Stimulated activated CD4-positive, alpha-beta T cell treated with anti-CD3 and anti-CD28 coated beads, TNF-alpha, amount 100 ng/mL, for 4 hours (primary cell): ENCODE measurements at regions not wholly inside any gene's neighbourhood (a gene's known extent, or its start where the extent isn't known, plus 50 kb on each side); places are given as distances from the start of the nearest gene placed in this dataset.
"Not testable (repeated sequence)": the region's sequence is repeated elsewhere in the genome, so short reads cannot be mapped to it uniquely, and the experiment has no call there.

ENCODE experiments used
- DNase-seq, 3 experiments: peaks; one replicate each; pipeline ENCODE4 v3.0.0-alpha.2; 2020; ENCODE audit warnings: low read depth in 3 of 3

DNA sequence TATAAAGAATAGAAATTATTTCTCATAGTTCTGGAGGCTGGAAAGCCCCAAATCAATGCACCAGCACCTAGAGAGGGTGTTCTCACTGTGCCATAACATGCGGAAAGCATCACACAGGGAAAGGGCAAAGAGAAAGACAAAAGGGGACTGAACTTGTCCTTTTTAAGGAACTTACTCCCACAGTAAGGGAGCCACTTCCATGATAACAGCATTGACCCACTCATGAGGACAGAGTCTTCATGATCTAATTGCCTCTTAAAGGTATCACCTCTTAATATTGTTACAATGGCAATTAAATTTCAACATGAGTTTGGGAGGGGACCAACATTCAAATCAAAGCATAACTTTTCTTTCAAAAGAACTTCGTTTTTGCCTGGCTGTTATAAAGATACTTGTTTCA lies 582.2 kb upstream of the ARID1B start:
- no peak for DNase-seq

DNA sequence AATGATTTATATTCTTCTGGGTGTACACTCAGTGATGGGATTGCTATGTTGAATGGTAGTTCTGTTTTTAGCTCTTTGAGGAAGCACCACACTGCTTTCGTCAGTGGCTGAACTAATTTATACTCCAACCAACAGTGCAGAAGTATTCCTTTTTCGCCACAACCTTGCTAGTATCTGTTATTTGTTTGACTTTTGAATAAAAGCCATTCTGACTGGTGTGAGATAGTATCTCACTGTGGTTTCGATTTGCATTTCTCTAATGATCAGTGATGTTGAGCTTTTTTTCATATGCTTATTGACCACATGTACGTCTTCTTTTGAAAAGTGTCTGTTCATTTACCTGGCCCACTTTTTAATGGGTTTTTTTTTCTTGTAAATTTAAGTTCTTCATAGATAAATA lies 583.8 kb upstream of the ARID1B start:
- no peak for DNase-seq

DNA sequence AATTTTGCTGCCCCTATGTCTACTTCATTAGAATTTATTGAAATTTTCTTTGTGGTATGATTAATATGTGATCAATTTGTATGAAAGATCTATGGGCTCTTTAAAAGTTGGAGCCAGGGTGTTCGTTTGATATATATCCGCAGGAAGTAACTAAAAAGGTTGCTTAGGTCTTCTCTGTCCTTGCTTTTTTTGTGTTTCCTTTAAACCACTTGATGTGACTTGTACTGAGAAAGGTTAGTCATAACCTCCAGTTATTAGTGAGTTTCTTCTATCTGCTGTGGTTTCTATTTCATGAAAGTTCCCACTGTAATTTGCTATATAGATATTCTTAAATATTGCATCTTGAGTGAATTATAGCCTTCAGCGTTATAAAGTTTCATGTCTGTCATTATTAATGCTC lies 585.3 kb upstream of the ARID1B start:
- DNase-seq, result no peak

DNA sequence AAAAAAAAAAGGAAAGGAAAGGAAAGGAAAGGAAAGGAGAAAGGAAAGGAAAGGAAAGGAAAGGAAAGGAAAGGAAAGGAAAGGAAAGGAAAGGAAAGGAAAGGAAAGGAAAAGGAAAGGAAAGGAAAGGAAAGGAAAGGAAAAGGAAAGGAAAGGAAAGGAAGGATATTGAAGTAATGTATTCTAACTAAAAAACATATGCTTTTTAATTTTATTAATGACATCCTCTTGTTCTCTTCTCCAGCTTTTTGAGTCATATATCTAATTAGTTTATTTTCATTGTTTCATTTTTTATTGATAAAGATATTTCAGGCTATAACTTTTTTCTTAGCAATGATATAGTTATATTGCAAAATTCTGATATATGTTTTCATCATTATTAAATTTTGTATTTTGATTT lies 585.8 kb upstream of the ARID1B start:
- DNase-seq, result not testable (repeated sequence)

DNA sequence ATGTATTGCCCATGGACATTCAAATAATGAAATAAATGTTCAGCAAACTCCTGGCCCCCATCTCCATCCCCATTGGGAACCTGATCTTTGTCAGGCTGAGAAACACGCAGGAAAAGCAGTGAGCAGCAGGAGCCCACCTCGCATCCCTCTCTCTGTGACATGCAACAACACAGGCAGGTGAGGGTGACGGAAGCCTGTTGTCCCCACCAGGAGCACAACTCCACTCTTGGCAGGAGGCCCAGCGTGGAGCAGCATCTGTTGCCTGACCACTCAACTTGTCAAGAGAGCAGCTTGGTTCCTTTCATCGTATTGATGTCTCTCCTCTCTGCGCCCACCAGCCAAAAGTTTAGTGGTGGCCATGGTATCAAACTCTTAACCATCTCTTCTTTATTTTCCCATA lies 586.9 kb upstream of the ARID1B start:
- no peak for DNase-seq

DNA sequence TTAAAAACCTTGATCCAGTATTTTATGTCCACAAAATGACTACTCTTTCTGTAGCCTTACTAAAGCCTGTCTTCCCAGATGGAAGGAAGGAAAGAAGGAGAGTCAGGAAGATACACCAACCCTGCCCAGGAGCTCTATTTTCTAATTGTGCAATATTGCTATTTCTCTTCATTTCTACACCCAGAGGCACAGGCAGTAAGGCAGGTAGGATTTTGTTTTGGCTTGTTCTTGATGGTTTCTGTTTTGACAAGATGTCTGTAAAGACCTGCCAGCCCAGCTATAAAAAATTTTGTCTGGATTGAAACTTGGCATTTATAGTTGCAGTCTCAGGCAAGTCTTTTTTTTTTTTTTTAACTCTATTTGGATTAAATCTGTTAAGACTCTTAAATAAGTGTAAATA lies 587.5 kb upstream of the ARID1B start:
- DNase-seq, result no peak

DNA sequence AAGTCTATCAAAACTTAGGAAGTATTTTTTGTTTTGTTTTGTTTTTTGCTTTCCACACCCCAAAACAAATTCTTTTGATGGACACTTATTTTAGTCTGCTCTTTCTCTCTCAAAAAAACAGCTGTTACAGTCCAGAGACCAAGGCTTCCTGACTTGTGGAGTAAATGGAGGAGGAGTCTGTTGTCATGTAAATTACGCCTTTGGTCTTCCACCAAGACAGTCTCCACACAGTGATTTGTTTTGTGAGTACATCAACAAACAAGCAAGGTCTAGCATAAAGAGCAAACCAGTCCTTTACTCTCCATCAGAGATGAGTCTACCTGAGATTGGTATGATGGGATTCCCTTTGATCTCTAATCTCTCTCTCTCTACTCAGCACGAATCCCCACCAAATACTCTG lies 588.0 kb upstream of the ARID1B start:
- DNase-seq, result no peak

DNA sequence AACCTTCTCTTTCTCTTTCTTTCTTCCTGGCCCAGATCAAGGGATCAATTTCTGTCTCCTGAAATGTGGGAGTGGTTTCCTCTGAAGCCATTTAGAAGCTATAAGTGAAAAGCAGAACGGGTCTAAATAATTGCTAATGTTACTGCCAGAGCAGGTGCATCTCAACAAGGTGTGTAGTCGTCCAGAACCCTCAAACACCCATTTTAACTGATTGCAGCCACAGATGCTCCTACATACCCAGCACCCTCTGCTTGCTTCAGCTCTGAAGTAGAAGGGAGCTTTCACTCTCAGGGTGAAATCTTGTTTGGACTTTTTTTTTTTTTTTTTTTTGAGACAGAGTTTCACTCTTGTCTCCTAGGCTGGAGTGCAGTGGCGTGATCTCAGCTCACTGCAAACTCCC lies 592.1 kb upstream of the ARID1B start:
- DNase-seq, result no peak

DNA sequence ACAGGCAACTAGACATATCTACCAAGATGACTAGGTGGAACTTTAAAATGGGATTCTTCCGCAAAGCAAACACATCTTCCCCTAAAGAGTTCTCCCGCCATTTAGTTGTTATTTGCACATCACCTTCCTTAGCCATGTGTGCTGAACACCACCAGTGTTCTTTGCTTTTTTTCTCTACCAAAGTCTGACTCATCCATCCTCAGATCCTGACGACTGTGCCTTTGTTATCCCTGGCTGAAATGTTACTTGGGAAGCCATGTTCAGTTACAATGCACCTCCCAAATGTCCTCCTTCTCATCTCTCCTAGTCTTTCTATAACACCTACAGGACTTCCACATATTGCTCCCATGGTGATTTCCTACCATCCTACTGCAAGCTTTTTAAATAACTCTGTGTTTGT lies 593.5 kb upstream of the ARID1B start:
- no peak for DNase-seq

DNA sequence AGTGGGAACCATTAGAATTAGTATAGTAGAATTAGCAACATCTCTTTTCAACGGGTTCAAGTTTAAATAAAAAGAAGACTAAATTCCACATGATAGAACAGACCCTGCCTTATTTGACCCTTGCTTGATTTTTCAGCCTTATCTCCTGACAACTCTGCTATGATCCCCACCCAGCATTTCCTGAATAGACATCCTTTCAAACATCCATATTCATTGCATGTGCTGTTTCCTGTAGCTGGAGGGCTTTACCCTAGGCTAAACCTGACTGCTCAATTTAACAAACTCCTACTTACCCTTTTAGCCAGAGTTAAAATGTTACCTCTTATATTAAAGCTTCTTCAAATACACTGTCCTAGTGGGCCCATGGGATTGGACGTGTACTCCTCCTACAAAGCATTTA lies 594.8 kb upstream of the ARID1B start:
- no peak for DNase-seq

DNA sequence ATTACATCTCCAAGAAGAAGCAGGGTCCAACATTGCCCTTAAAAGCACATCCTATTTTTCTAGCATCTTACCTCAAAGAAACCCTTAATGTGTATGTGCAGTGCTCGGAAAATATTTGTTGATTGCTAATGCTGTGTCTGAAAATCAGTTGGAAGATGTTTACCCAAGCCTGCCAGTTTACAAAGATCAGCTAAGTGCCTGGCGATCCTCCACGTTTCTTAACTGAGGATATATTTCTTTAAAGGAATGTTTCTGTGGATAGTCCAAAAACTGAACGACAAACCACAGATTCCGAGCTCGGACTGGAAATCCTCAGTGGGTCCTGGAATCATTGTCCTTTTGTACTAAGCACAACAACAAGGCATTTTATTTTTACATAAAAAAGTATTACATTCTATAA lies 595.7 kb upstream of the ARID1B start:
- DNase-seq, result no peak

DNA sequence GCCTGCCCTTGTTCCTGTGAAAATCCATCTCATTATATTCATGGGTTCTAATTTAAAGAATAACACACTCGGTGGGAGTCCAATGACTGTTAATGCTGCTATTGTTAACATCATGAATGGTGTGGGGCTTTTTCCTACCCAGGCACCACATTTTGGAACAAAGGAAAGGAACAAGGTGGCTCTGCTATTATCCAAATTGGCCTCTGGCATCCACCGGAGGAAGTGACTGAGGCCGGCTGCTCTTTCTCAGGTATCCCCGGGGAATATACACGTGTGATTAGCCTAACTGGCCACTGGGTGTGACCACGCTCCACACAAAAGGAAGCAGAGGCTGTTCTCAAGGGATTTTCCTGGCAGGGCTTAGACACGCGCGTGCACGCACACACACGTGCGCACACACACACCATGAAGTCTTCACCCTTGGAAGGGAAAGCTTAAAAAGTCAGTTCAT lies 601.2 kb upstream of the ARID1B start:
- no peak for DNase-seq

DNA sequence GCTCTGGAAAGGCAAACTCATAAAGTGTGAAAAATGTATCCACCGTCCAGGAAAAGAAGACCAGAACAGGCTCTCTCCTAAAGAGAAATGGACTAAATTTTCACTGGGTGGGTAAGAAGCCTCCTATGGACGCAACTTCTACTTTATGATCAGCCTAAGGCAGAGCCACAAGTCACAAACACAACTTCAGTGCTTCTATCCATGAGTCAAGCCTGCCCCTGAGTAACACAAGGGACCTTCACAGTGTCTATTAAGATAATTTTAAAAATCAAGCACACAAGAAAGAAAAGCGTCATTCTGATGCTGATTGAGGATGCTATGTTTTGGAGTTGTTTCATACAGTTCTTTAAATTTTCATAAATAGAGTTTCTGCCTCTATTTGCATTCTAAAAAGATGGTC lies 601.7 kb upstream of the ARID1B start:
- DNase-seq, result no peak

DNA sequence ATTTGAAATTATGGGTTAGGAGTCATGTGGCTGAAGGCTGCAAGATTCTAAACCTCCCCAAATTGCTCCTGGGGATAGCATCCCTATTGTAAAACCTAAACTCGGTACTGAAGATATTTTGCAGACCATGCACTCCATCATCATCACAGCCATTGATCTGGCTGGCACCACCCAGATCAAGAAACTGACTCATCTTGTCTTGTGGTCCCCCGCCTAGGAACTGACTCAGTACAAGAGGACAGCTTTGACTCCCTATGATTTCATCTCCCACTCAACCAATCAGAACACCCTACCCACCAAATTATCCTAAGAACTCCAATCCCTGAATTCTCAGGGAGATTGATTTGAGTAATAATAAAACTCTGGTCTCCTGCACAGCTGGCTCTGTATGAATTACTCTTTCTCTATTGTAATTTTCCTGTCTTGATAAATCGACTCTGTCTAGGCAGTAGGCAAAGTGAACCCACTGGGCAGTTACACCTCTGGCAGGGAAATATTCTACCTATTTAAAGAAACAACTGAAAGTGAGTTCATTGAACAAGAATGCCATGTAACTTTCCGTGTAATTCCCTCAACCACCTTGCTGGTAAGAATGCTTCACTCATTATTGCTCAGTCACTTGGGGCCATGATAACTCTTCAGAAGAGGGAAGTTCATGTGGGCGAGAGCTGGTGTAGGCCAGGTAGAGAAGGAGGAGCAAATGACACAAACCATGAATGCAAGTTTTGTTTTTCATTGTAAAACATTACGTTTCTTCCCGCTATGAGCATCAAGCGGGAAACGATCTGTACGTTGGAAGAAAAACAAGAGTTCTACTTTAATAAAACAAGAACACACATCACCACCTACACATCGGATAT lies 602.9 kb upstream of the ARID1B start:
- DNase-seq, result no peak

DNA sequence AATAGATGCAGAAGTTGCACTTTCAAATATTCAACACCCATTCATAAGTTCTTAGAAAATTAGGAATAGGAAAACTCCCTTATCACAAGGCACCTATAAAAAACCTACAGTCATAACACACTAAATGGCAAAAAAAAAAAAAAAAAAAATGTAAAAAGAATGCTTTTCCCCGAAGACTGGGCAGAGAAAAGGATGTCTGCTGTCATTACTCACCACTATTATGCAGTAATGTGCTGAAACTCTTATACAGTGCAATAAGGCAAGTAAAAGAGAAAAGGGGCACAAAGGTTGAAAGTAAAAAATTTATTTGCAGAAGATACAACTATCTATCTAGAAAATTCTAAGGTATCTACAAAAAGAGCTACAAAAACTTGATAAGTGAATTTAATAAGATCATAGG lies 607.8 kb upstream of the ARID1B start:
- no peak for DNase-seq

DNA sequence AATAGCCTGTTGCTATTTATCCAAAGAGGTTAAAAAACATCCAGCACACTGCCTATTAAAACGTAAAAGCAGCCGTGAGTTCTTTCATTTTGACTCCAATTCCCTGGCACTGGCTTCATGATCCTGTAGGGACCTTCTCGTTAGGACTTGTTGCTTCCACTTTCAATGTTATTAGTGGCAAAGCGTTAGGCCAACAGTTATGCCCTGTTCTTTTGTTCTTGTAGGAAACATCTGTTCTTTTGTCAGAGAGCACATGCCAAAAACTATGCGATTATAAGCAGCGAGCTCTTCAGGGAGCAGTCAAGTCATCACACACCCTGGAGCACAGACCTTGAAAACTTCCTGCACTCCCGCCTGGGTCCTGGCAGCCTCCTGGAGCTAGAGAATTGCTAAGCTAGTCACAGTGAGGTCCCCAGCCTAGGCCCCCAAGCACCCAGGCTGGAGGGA lies 609.5 kb upstream of the ARID1B start:
- DNase-seq, result no peak

DNA sequence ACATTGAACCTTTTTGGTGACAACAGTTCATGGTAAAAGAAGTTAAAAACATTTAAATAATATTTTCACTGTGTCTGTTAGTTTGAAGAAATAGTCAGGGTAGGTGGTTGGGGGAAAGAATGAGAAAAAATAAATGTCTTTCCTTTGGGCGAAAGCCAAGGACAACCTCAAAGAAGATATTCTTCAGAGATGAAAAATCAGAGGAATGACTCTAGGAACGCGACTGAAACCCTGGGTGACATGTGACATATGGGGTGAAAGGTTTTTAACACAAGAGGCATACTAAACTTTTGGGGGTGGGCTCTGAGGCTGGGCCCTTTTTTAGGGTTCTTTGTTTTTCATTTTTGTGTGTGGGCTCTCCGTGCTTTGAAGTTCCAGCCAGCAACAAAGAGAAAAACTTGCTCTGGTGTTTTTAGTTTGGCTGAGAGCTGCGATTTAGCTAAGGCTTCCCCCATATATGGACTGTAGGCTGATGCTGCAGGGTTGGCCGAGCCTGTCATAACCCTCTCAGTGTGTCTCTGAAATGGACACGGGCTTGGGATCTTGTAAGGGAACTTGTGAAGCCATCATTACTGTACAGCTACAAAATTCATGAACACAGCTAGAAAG lies 610.1 kb upstream of the ARID1B start:
- no peak for DNase-seq

DNA sequence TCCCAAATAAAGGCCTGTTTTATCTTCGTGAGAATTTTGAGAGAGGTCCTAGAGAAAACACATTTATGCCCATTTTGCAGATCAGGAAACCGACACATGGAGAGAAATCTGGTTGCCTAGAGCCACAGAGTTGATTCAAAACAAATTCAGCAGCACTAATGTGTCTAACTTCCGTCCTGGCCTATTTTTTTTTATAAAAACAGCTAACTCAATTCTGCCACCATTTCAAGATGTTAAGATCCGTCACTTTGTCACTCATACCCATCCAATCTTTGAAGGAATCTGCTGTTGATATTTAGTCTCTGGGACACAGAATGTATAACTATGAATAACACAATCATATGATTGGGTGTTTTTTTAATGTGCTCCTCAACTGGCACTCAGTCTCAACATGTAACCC lies 611.1 kb upstream of the ARID1B start:
- no peak for DNase-seq

DNA sequence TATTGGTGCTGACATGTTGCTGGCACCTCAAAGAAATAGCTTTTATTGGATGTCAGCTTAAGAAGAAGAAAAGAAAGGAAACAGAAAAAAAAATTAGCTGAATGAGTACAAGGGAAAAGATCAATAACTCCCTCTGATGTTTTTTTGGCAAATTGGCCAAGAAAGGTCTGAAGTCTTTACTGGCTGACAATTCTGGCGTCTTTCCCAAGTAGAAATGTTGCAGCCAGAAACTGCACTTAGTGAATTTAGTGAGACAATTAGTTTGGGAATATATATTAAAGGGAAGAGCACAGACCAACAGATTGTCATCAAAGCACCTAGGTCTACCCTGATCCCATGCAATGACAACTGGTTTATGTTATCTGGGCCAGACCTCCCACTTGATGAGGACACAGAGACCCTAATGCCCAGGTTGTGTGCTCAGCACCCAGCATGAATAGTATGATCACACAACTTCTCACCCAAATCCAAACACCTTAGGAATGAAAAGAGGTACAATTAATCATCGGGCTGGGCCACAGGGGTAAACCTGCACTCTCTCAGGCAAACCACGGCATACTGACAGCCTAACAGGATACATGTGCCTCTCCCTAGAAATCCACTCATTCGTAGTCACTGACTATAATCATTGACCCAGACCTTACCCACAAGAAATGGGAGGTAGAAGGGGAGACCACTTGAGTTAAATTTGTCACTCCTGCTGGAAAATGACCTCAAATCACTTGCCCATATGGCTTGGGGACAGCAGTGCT lies 612.3 kb upstream of the ARID1B start:
- DNase-seq, result no peak

DNA sequence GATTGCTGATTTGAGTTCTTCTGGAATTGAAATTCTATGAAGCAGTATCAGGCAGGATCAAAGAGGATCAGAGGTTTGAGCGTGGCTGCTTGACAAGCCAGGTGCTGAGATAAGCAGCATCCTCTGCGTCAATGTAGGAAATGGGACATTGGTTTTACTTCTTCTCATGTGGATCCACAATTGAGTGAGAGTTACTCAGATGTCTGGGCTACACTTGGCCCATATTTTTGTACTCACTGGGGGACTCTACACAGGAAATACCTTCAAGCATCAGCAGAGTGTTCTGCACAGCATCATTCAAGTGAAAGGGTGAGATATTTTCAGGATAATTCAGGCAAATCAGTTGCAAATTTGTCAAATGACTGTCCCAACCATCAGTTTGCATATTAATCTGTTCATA lies 613.9 kb upstream of the ARID1B start:
- no peak for DNase-seq

DNA sequence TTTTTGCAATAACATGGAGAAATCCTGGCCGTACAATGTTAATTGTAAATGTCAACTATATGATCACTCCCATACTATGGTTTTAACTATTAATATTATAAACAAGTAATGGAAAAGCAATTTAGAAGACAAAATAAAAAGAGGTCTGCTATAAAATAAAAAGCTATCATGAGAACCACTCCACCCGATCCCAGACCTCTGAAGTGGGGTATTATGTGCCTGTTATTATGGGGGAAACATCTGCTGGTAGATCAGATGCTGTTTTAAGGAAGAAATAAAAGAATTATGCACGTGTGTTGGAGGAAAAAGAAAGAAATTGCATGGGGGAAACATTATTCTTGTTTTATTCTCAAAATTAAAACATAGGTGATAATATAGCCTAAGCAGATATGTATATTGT lies 615.7 kb upstream of the ARID1B start:
- no peak for DNase-seq

DNA sequence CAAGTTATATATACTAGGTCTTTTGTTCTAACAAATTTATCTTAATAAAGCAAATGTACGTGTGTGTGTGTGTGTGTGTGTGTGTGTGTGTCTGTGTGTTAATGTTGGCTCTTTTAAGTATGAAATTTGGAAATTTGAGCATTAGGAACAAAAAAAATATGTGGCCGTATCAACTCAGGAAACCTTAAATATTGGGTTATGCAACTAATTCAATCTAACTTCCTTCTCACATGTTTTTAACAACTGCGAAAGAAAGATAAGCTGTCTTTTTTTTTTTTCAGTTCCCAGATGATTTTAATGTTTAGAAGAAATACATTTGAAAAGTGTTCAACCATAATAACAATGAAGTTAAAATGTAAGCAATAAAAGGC lies 616.4 kb upstream of the ARID1B start:
- DNase-seq, result no peak
